ENCODE measurements at regions not wholly inside any gene's neighbourhood (a gene's known extent, or its start where the extent isn't known, plus 50 kb on each side); places are given as distances from the start of the nearest gene placed in this dataset.
"Not testable (repeated sequence)": the region's sequence is repeated elsewhere in the genome, so short reads cannot be mapped to it uniquely, and the experiment has no call there.

DNA sequence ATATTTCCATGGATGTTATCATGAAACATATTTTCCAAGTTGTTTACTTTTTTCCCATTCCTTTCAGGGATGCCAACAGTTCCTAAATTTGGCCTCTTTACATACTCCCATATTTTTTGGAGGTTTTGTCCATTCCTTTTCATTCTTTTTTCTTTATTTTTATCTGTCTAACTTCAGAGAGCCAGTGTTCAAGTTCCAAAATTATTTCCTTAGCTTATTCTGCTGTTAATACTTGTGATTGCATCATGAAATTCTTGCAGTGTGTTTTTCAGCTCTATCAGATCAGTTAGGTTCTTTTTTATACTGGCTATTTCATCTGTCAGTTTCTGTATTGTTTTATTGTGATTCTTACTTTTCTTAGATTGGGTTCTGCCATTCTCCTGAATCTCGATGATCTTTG, 89.9 kb upstream of the TCF21 start:
- Histone ChIP-seq H3K36me3 (ENCODE audit: control insufficient read depth in 2 of 2, insufficient read depth in 2 of 2, low read length in 1 of 2) (no peaks in the 10 kb centered on the region), H3K4me3 (ENCODE audit: low read length in 2 of 2) (no peak overlapping the region), H3K4me1 (ENCODE audit: control insufficient read depth in 2 of 2, insufficient read depth in 2 of 2, low read length in 2 of 2) (no peaks in the 10 kb centered on the region), H3K27ac (ENCODE audit: low read depth in 1 of 2, low read length in 1 of 2) (no peak overlapping the region), H3K9me3 (ENCODE audit: control insufficient read depth in 2 of 2, insufficient read depth in 1 of 2, low read length in 1 of 2) (no peaks in the 10 kb centered on the region), H3K27me3 (ENCODE audit: control insufficient read depth in 2 of 2, insufficient read depth in 1 of 2, low read length in 1 of 2) (no peaks in the 10 kb centered on the region)
- DNase-seq (ENCODE audit: low read depth in 6 of 9, low spot score in 9 of 9), result no peak
- WGBS, result 93% methylated on average over 1 of the region's 1 CpG

GRCh38 chr6:133802861-133803260, 86.1 kb upstream of the TCF21 start:
- no peak overlapping the region for H3K4me3 ChIP-seq (ENCODE audit: low read length in 2 of 2)
- H3K9me3 ChIP-seq (ENCODE audit: control insufficient read depth in 2 of 2, insufficient read depth in 1 of 2, low read length in 1 of 2), result no peaks in the 10 kb centered on the region
- H3K36me3 ChIP-seq (ENCODE audit: control insufficient read depth in 2 of 2, insufficient read depth in 2 of 2, low read length in 1 of 2), result no peaks in the 10 kb centered on the region
- 91% methylated on average over 1 of the region's 1 CpG for WGBS
- no peaks in the 10 kb centered on the region for H3K27me3 ChIP-seq (ENCODE audit: control insufficient read depth in 2 of 2, insufficient read depth in 1 of 2, low read length in 1 of 2)
- H3K4me1 ChIP-seq (ENCODE audit: control insufficient read depth in 2 of 2, insufficient read depth in 2 of 2, low read length in 2 of 2), result no peaks in the 10 kb centered on the region
- no peak overlapping the region for H3K27ac ChIP-seq (ENCODE audit: low read depth in 1 of 2, low read length in 1 of 2)
- no peak for DNase-seq (ENCODE audit: low read depth in 6 of 9, low spot score in 9 of 9)

- Histone ChIP-seq H3K36me3 (ENCODE audit: control insufficient read depth in 2 of 2, insufficient read depth in 2 of 2, low read length in 1 of 2) (no peaks in the 10 kb centered on the region), H3K9me3 (ENCODE audit: control insufficient read depth in 2 of 2, insufficient read depth in 1 of 2, low read length in 1 of 2) (no peaks in the 10 kb centered on the region), H3K4me3 (ENCODE audit: low read length in 2 of 2) (no peak overlapping the region), H3K27me3 (ENCODE audit: control insufficient read depth in 2 of 2, insufficient read depth in 1 of 2, low read length in 1 of 2) (no peaks in the 10 kb centered on the region), H3K4me1 (ENCODE audit: control insufficient read depth in 2 of 2, insufficient read depth in 2 of 2, low read length in 2 of 2) (no peaks in the 10 kb centered on the region), H3K27ac (ENCODE audit: low read depth in 1 of 2, low read length in 1 of 2) (no peak overlapping the region)
- WGBS, result 99% methylated on average over 1 of the region's 1 CpG
- DNase-seq (ENCODE audit: low read depth in 6 of 9, low spot score in 9 of 9), result no peak
Measured at GRCh38 chr6:133804265-133804664, 84.6 kb upstream of the TCF21 start.

DNA sequence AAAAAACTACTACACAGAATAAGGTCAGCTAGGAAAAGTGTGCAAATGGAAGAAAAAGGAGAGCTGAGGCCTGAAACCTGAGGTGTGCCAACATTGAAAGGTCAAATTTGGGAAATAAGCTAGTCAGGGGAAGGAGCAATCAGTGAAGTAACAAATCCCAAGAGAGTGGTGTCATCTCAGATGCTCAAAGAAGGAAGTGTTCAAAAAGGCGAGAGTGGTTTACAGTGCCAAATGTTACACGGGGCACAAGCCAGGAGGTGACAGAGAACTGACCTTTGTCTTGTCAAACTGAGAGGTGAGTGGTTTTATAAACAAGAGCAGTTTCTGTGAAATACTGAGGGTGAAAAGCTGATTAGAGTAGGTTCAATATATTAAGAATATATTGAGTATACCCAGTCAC, 83.0 kb upstream of the TCF21 start:
- no peak overlapping the region for H3K4me3 ChIP-seq (ENCODE audit: low read length in 2 of 2)
- H3K36me3 ChIP-seq (ENCODE audit: control insufficient read depth in 2 of 2, insufficient read depth in 2 of 2, low read length in 1 of 2), result no peaks in the 10 kb centered on the region
- DNase-seq (ENCODE audit: low read depth in 6 of 9, low spot score in 9 of 9), result no peak
- no peaks in the 10 kb centered on the region for H3K27me3 ChIP-seq (ENCODE audit: control insufficient read depth in 2 of 2, insufficient read depth in 1 of 2, low read length in 1 of 2)
- H3K9me3 ChIP-seq (ENCODE audit: control insufficient read depth in 2 of 2, insufficient read depth in 1 of 2, low read length in 1 of 2), result no peaks in the 10 kb centered on the region
- WGBS, result 85% methylated on average over 2 of the region's 2 CpGs
- H3K27ac ChIP-seq (ENCODE audit: low read depth in 1 of 2, low read length in 1 of 2), result no peak overlapping the region
- no peaks in the 10 kb centered on the region for H3K4me1 ChIP-seq (ENCODE audit: control insufficient read depth in 2 of 2, insufficient read depth in 2 of 2, low read length in 2 of 2)

GRCh38 chr6:133806382-133807140, 82.4 kb upstream of the TCF21 start:
- 89% methylated on average over 1 of the region's 1 CpG for whole genome bisulfite sequencing
- no peaks in the 10 kb centered on the region for H3K4me1 ChIP-seq (ENCODE audit: control insufficient read depth in 2 of 2, insufficient read depth in 2 of 2, low read length in 2 of 2)
- H3K36me3 ChIP-seq (ENCODE audit: control insufficient read depth in 2 of 2, insufficient read depth in 2 of 2, low read length in 1 of 2), result no peaks in the 10 kb centered on the region
- DNase-seq (ENCODE audit: low read depth in 6 of 9, low spot score in 9 of 9), result no peak
- no peaks in the 10 kb centered on the region for H3K27me3 ChIP-seq (ENCODE audit: control insufficient read depth in 2 of 2, insufficient read depth in 1 of 2, low read length in 1 of 2)
- H3K9me3 ChIP-seq (ENCODE audit: control insufficient read depth in 2 of 2, insufficient read depth in 1 of 2, low read length in 1 of 2), result no peaks in the 10 kb centered on the region
- no peak overlapping the region for H3K27ac ChIP-seq (ENCODE audit: low read depth in 1 of 2, low read length in 1 of 2)
- no peak overlapping the region for H3K4me3 ChIP-seq (ENCODE audit: low read length in 2 of 2)

DNA sequence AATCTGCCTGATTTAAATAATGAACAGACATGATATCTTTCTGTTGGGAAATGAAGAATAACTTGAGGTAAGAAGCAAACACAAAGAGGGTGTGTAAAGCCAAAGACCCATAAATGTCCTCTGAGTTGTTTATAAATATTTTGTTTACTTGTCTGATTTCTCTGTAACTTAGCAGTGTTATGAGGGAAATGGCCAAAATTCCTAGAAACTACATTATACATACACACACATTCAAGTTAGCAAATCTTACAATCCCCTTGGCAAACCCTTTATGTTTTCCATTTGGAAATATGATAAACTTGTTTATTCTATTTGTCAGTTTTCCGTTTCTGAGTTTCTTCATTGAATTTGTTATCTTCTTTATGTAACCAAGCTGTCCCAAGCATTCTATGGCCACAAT, 81.4 kb upstream of the TCF21 start:
- Histone ChIP-seq H3K27ac (ENCODE audit: low read depth in 1 of 2, low read length in 1 of 2) (no peak overlapping the region), H3K27me3 (ENCODE audit: control insufficient read depth in 2 of 2, insufficient read depth in 1 of 2, low read length in 1 of 2) (no peaks in the 10 kb centered on the region), H3K36me3 (ENCODE audit: control insufficient read depth in 2 of 2, insufficient read depth in 2 of 2, low read length in 1 of 2) (no peaks in the 10 kb centered on the region), H3K4me1 (ENCODE audit: control insufficient read depth in 2 of 2, insufficient read depth in 2 of 2, low read length in 2 of 2) (no peaks in the 10 kb centered on the region), H3K4me3 (ENCODE audit: low read length in 2 of 2) (no peak overlapping the region), H3K9me3 (ENCODE audit: control insufficient read depth in 2 of 2, insufficient read depth in 1 of 2, low read length in 1 of 2) (no peaks in the 10 kb centered on the region)
- WGBS, result 87% methylated on average over 1 of the region's 1 CpG
- no peak for DNase-seq (ENCODE audit: low read depth in 6 of 9, low spot score in 9 of 9)

GRCh38 chr6:133809406-133809805, 79.5 kb upstream of the TCF21 start:
- 96% methylated on average over 1 of the region's 1 CpG for WGBS

DNA sequence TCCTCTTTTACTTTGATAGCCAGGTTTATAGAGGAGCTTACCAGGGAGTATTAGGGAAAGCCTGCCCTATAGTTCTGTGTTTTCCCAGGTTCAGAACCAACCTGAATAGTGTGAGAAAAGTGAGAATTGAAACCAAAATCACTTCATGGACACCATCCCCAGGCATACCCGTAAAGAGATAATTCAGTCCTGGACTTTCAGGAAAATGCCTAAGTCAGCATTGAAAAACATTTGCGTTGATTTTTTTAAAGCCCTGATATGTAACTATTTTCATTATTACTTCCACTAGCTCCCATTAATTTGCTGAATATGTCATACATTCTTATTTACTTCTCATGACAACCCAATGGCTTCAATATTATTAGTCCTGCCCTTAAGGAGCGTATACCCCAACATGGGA, 77.4 kb upstream of the TCF21 start:
- no peak for DNase-seq (ENCODE audit: low read depth in 6 of 9, low spot score in 9 of 9)
- H3K27ac ChIP-seq (ENCODE audit: low read depth in 1 of 2, low read length in 1 of 2), result no peak overlapping the region
- no peaks in the 10 kb centered on the region for H3K4me1 ChIP-seq (ENCODE audit: control insufficient read depth in 2 of 2, insufficient read depth in 2 of 2, low read length in 2 of 2)
- no peaks in the 10 kb centered on the region for H3K36me3 ChIP-seq (ENCODE audit: control insufficient read depth in 2 of 2, insufficient read depth in 2 of 2, low read length in 1 of 2)
- H3K4me3 ChIP-seq (ENCODE audit: low read length in 2 of 2), result no peak overlapping the region
- H3K9me3 ChIP-seq (ENCODE audit: control insufficient read depth in 2 of 2, insufficient read depth in 1 of 2, low read length in 1 of 2), result no peaks in the 10 kb centered on the region
- no peaks in the 10 kb centered on the region for H3K27me3 ChIP-seq (ENCODE audit: control insufficient read depth in 2 of 2, insufficient read depth in 1 of 2, low read length in 1 of 2)
- WGBS, result 97% methylated on average over 3 of the region's 3 CpGs

More at GRCh38 chr6:133809406-133809805, 79.5 kb upstream of the TCF21 start:
- no peaks in the 10 kb centered on the region for H3K4me1 ChIP-seq (ENCODE audit: control insufficient read depth in 2 of 2, insufficient read depth in 2 of 2, low read length in 2 of 2)
- no peaks in the 10 kb centered on the region for H3K27me3 ChIP-seq (ENCODE audit: control insufficient read depth in 2 of 2, insufficient read depth in 1 of 2, low read length in 1 of 2)
- no peaks in the 10 kb centered on the region for H3K9me3 ChIP-seq (ENCODE audit: control insufficient read depth in 2 of 2, insufficient read depth in 1 of 2, low read length in 1 of 2)
- no peak overlapping the region for H3K27ac ChIP-seq (ENCODE audit: low read depth in 1 of 2, low read length in 1 of 2)
- no peak for DNase-seq (ENCODE audit: low read depth in 6 of 9, low spot score in 9 of 9)
- H3K4me3 ChIP-seq (ENCODE audit: low read length in 2 of 2), result no peak overlapping the region
- no peaks in the 10 kb centered on the region for H3K36me3 ChIP-seq (ENCODE audit: control insufficient read depth in 2 of 2, insufficient read depth in 2 of 2, low read length in 1 of 2)

DNA sequence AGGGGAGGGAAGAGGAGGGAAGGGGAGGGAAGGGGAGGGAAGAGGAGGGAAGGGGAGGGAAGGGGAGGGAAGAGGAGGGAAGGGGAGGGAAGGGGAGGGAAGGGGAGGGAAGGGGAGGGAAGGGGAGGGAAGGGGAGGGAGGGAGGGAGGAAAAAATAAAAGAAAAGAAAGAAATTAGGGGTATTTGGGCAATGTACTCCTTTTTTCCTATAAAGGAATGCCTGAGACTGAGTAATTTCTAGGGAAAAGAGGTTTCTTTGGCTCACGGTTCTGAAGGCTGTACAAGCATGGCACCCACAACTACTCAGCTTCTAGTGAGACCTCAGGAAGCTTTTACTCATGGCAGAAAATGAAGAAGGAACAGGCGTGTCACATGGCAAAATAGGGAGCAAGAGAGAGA, 76.5 kb upstream of the TCF21 start:
- H3K36me3 ChIP-seq (ENCODE audit: control insufficient read depth in 2 of 2, insufficient read depth in 2 of 2, low read length in 1 of 2); H3K9me3 ChIP-seq (ENCODE audit: control insufficient read depth in 2 of 2, insufficient read depth in 1 of 2, low read length in 1 of 2); H3K27me3 ChIP-seq (ENCODE audit: control insufficient read depth in 2 of 2, insufficient read depth in 1 of 2, low read length in 1 of 2); H3K27ac ChIP-seq (ENCODE audit: low read depth in 1 of 2, low read length in 1 of 2); DNase-seq (ENCODE audit: low read depth in 6 of 9, low spot score in 9 of 9); H3K4me1 ChIP-seq (ENCODE audit: control insufficient read depth in 2 of 2, insufficient read depth in 2 of 2, low read length in 2 of 2); H3K4me3 ChIP-seq (ENCODE audit: low read length in 2 of 2): not testable (repeated sequence)
- 94% methylated on average over 2 of the region's 2 CpGs for WGBS
